H1 (cell line): ENCODE measurements at regions not wholly inside any gene's neighbourhood (a gene's known extent, or its start where the extent isn't known, plus 50 kb on each side); places are given as distances from the start of the nearest gene placed in this dataset.

Experiments
- TF ChIP-seq, protein P1 (sequence below): fragments of 300-600 bp; sonication (generic); IDR thresholded peaks from 2 replicates; pipeline ENCODE4 v1.7.1; 2012; ENCODE audit warnings: low read length, moderate library complexity, mild to moderate bottlenecking, inconsistent platforms; ENCODE audit not compliant: insufficient replicate concordance

DNA sequence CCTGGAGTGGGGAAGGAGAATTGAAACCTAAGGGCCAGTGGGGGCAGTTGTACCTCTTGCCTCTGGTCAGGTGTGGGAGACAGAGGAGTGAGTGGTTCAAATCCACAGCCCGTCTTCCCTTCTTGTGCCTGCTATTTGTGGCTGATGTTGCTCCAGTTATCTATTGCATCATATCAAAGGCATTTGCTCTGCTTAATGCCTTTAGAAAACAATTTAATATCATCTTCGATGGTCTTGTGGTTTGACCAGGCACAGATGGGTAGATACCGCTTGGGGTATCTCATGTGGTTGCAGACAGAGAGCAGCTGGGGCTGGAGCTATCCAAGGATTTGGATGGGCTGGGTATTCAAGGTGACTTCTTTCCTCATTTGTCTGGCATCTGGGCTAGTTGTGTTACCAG is 376.1 kb upstream of the RBFOX1 start (continued):
- TF ChIP-seq, protein P1, sequence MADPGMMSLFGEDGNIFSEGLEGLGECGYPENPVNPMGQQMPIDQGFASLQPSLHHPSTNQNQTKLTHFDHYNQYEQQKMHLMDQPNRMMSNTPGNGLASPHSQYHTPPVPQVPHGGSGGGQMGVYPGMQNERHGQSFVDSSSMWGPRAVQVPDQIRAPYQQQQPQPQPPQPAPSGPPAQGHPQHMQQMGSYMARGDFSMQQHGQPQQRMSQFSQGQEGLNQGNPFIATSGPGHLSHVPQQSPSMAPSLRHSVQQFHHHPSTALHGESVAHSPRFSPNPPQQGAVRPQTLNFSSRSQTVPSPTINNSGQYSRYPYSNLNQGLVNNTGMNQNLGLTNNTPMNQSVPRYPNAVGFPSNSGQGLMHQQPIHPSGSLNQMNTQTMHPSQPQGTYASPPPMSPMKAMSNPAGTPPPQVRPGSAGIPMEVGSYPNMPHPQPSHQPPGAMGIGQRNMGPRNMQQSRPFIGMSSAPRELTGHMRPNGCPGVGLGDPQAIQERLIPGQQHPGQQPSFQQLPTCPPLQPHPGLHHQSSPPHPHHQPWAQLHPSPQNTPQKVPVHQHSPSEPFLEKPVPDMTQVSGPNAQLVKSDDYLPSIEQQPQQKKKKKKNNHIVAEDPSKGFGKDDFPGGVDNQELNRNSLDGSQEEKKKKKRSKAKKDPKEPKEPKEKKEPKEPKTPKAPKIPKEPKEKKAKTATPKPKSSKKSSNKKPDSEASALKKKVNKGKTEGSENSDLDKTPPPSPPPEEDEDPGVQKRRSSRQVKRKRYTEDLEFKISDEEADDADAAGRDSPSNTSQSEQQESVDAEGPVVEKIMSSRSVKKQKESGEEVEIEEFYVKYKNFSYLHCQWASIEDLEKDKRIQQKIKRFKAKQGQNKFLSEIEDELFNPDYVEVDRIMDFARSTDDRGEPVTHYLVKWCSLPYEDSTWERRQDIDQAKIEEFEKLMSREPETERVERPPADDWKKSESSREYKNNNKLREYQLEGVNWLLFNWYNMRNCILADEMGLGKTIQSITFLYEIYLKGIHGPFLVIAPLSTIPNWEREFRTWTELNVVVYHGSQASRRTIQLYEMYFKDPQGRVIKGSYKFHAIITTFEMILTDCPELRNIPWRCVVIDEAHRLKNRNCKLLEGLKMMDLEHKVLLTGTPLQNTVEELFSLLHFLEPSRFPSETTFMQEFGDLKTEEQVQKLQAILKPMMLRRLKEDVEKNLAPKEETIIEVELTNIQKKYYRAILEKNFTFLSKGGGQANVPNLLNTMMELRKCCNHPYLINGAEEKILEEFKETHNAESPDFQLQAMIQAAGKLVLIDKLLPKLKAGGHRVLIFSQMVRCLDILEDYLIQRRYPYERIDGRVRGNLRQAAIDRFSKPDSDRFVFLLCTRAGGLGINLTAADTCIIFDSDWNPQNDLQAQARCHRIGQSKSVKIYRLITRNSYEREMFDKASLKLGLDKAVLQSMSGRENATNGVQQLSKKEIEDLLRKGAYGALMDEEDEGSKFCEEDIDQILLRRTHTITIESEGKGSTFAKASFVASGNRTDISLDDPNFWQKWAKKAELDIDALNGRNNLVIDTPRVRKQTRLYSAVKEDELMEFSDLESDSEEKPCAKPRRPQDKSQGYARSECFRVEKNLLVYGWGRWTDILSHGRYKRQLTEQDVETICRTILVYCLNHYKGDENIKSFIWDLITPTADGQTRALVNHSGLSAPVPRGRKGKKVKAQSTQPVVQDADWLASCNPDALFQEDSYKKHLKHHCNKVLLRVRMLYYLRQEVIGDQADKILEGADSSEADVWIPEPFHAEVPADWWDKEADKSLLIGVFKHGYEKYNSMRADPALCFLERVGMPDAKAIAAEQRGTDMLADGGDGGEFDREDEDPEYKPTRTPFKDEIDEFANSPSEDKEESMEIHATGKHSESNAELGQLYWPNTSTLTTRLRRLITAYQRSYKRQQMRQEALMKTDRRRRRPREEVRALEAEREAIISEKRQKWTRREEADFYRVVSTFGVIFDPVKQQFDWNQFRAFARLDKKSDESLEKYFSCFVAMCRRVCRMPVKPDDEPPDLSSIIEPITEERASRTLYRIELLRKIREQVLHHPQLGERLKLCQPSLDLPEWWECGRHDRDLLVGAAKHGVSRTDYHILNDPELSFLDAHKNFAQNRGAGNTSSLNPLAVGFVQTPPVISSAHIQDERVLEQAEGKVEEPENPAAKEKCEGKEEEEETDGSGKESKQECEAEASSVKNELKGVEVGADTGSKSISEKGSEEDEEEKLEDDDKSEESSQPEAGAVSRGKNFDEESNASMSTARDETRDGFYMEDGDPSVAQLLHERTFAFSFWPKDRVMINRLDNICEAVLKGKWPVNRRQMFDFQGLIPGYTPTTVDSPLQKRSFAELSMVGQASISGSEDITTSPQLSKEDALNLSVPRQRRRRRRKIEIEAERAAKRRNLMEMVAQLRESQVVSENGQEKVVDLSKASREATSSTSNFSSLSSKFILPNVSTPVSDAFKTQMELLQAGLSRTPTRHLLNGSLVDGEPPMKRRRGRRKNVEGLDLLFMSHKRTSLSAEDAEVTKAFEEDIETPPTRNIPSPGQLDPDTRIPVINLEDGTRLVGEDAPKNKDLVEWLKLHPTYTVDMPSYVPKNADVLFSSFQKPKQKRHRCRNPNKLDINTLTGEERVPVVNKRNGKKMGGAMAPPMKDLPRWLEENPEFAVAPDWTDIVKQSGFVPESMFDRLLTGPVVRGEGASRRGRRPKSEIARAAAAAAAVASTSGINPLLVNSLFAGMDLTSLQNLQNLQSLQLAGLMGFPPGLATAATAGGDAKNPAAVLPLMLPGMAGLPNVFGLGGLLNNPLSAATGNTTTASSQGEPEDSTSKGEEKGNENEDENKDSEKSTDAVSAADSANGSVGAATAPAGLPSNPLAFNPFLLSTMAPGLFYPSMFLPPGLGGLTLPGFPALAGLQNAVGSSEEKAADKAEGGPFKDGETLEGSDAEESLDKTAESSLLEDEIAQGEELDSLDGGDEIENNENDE, result no peak
